ENCODE measurements at regions not wholly inside any gene's neighbourhood (a gene's known extent, or its start where the extent isn't known, plus 50 kb on each side); places are given as distances from the start of the nearest gene placed in this dataset.

DNA sequence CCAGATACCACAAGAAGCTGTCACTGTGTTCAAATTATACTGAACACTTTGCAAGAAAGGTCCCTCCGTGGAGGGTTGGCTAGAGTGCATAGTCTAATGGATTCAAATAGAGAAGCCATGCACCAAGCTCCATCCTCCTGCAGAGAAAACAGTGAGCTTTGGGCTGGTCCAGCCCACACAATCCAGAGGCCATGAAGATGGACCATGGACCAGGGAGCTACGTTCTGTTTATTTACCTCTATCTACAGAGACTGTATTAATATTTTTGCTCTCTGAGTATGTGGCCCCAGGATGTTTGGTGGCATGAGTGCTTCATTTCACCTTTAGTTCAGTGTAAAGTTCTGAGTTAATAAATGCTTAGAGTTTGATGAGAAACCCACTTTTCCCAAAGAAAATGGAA lies 114.8 kb upstream of the PJA2 start:
- peaks cover 0 to 6% (median 0%) of the 10 kb centered on the region in 4 donors for H3K9me3 ChIP-seq
- no peak overlapping the region for H3K4me3 ChIP-seq
- H3K36me3 ChIP-seq, result no peaks in the 10 kb centered on the region
- no peak for DNase-seq (ENCODE audit: low spot score in 2 of 2)
- H3K27ac ChIP-seq, result no peak overlapping the region
- no peaks in the 10 kb centered on the region for H3K4me1 ChIP-seq
- no peaks in the 10 kb centered on the region for H3K27me3 ChIP-seq
- no peak for TF ChIP-seq POLR2A (IDR thresholded peaks at IDR 0.05)
- no peak for TF ChIP-seq EP300 (IDR thresholded peaks at IDR 0.05)
- TF ChIP-seq, protein P1, sequence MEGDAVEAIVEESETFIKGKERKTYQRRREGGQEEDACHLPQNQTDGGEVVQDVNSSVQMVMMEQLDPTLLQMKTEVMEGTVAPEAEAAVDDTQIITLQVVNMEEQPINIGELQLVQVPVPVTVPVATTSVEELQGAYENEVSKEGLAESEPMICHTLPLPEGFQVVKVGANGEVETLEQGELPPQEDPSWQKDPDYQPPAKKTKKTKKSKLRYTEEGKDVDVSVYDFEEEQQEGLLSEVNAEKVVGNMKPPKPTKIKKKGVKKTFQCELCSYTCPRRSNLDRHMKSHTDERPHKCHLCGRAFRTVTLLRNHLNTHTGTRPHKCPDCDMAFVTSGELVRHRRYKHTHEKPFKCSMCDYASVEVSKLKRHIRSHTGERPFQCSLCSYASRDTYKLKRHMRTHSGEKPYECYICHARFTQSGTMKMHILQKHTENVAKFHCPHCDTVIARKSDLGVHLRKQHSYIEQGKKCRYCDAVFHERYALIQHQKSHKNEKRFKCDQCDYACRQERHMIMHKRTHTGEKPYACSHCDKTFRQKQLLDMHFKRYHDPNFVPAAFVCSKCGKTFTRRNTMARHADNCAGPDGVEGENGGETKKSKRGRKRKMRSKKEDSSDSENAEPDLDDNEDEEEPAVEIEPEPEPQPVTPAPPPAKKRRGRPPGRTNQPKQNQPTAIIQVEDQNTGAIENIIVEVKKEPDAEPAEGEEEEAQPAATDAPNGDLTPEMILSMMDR (IDR thresholded peaks at IDR 0.05), result no peak
- 98 to 100% methylated on average over 2 of the region's 2 CpGs for WGBS, 2 donors

DNA sequence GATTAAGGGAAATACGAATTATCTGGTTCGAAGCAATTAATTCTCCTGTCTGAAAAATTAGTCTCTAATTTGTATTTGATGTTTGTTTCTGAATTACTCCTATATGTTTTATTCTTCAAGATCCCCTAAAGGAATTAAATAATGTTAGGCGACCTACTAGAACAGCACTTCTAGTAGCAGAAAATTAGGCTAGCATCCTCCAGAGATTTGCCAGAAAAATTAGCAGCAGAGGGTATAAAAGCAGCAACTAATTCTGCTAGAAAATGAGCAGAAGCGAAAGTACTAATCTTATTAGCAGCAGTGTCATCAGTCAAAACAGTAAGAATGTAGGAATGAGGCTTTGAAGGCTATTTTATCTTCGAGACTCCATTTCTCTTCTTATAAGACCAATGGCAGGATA lies 114.3 kb upstream of the PJA2 start:
- Histone ChIP-seq H3K9me3 (peaks cover 0 to 6% (median 0%) of the 10 kb centered on the region in 4 donors), H3K27me3 (no peaks in the 10 kb centered on the region), H3K36me3 (no peaks in the 10 kb centered on the region), H3K4me1 (no peaks in the 10 kb centered on the region), H3K27ac (no peak overlapping the region), H3K4me3 (no peak overlapping the region)
- DNase-seq (ENCODE audit: low spot score in 2 of 2), result no peak
- WGBS, 2 donors, result 92 to 94% methylated on average over 5 of the region's 5 CpGs
- no peak for TF ChIP-seq POLR2A (IDR thresholded peaks at IDR 0.05)

DNA sequence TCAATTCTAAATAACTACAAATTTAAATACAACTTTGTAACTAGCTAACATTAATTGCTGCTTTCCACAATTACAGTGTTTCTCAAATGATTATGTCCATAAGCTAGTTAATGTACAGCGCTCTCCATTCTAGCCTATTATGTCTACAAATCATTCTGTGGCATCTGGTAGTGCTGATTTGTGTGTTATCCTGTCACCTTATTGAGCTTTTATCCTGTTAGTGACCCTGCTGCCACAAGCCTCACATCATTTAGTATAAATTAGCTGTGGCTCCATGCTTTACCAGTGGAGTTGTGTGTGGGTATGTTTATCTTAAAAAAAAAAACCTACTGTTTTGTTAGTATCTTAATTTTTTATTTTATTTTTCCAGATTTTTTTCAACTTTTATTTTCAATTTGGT lies 112.6 kb upstream of the PJA2 start:
- Histone ChIP-seq H3K27me3 (no peaks in the 10 kb centered on the region), H3K27ac (no peak overlapping the region), H3K4me1 (no peaks in the 10 kb centered on the region), H3K4me3 (no peak overlapping the region), H3K36me3 (no peaks in the 10 kb centered on the region), H3K9me3 (peaks cover 0 to 6% (median 0%) of the 10 kb centered on the region in 4 donors)
- no peak for DNase-seq (ENCODE audit: low spot score in 2 of 2)
- TF ChIP-seq POLR2A (IDR thresholded peaks at IDR 0.05) (no peak), EP300 (IDR thresholded peaks at IDR 0.05) (no peak)
- TF ChIP-seq, protein P1 (IDR thresholded peaks at IDR 0.05), result no peak
- 100% methylated on average over 1 of the region's 1 CpG for WGBS, 2 donors

DNA sequence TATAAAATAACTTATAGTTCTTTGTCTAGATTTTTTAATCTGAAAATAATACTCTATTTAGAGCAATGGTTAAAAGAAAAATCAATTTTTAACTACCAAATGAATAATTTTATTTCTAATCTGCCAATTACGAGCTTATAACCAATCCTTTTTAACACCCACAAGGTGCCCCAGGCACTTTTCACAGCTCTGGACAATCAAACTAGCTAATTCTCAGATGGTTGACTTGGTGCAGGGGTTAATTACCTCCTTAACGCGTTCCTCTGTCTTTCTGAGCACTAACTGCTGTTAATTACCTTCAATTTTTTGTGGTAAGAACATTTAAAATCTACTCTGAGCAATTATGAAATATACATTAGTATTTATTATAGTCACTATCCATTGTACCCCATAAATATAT lies 109.6 kb upstream of the PJA2 start:
- no peak for DNase-seq (ENCODE audit: low spot score in 2 of 2)
- 55 to 62% methylated on average over 3 of the region's 3 CpGs for WGBS, 2 donors
- TF ChIP-seq EP300 (IDR thresholded peaks at IDR 0.05), result no peak
- TF ChIP-seq, protein P1 (IDR thresholded peaks at IDR 0.05), result no peak
- no peak for TF ChIP-seq POLR2A (IDR thresholded peaks at IDR 0.05)
- H3K9me3 ChIP-seq, result peaks cover 0 to 6% (median 0%) of the 10 kb centered on the region in 4 donors
- H3K27me3 ChIP-seq, result no peaks in the 10 kb centered on the region
- H3K27ac ChIP-seq, result no peak overlapping the region
- no peaks in the 10 kb centered on the region for H3K4me1 ChIP-seq
- H3K36me3 ChIP-seq, result no peaks in the 10 kb centered on the region
- H3K4me3 ChIP-seq, result no peak overlapping the region

DNA sequence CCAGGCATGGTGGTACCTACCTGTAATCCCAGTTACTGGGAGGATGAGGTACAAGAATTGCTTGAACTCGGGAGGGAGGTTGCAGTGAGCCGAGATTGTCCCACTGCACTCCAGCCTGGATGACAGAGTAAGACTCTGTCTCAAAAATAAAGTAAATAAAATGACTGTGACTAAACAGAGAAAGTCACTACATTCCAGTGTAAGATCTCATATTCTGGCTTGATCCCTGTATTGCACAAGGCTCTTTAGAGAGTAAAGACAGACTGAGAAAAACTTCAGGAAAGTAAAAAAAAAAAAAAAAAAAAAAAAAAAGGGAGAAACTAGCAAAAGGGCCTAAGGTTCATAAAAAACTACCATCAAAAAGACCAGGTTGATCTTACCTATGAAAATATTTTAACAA lies 106.6 kb upstream of the PJA2 start:
- no peak for DNase-seq (ENCODE audit: low spot score in 2 of 2)
- TF ChIP-seq, protein P1 (IDR thresholded peaks at IDR 0.05), result no peak
- peaks cover 0 to 6% (median 0%) of the 10 kb centered on the region in 4 donors for H3K9me3 ChIP-seq
- no peak overlapping the region for H3K4me3 ChIP-seq
- H3K4me1 ChIP-seq, result no peaks in the 10 kb centered on the region
- H3K27me3 ChIP-seq, result no peaks in the 10 kb centered on the region
- 79 to 87% methylated on average over 2 of the region's 2 CpGs for WGBS, 2 donors
- H3K36me3 ChIP-seq, result no peaks in the 10 kb centered on the region
- no peak overlapping the region for H3K27ac ChIP-seq
